Gastroesophageal sphincter (tissue), 3 donors: ENCODE measurements at regions not wholly inside any gene's neighbourhood (a gene's known extent, or its start where the extent isn't known, plus 50 kb on each side); places are given as distances from the start of the nearest gene placed in this dataset.

Experiments
- CTCF ChIP-seq, 4 experiments: fragments of 200-600 bp in 2 of 4; fragments of 450-650 bp in 2 of 4; sonication (generic) in 1 of 4; IDR thresholded peaks; one replicate each; pipeline ENCODE4 v1.5.1; 2017 to 2019; ENCODE audit warnings: antibody characterized with exemption in 4 of 4, mild to moderate bottlenecking in 2 of 4, moderate library complexity in 2 of 4
- EP300 ChIP-seq: sonication (generic); formaldehyde crosslinking; IDR thresholded peaks from one replicate; pipeline ENCODE4 v1.6.1; 2017; ENCODE audit warnings: antibody characterized with exemption, mild to moderate bottlenecking
- POLR2AphosphoS5 ChIP-seq: sonication (generic); formaldehyde crosslinking; IDR thresholded peaks from one replicate; pipeline ENCODE4 v1.6.1; 2017; ENCODE audit warnings: antibody characterized with exemption

GRCh38 chr15:47500842-47501241, 216.5 kb upstream of the SEMA6D start:
- TF ChIP-seq CTCF (IDR thresholded peaks at IDR 0.05) (no peak), POLR2AphosphoS5 (no peak), EP300 (no peak)
